GM21723 (cell line): ENCODE measurements at regions not wholly inside any gene's neighbourhood (a gene's known extent, or its start where the extent isn't known, plus 50 kb on each side); places are given as distances from the start of the nearest gene placed in this dataset.

ENCODE experiments used
- ATAC-seq: cut with Tn5 transposase; IDR thresholded peaks from one replicate; pipeline ENCODE4 v1.9.1; 2021; ENCODE audit warnings: mild to moderate bottlenecking, moderate library complexity; ENCODE audit not compliant: unreplicated experiment

DNA sequence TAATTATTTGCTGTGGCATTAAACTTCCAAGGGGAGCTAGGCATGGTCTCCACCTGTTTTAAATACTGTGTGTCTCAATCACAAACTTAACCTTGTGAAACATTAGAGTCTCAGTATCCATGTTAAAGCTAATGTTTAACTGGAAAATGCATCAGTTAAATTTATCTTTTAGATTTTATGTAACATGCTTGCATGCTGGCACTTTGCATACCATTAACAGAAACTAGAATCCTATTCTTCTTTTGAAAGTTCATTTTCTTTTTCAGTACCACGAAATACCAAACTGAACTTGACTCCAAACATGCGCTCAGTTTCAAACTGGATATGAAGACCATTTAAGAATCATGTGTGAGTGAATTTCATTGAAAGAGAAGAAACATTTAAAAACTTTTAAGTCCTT is 328.9 kb upstream of the SLC10A2 start:
- no peak for ATAC-seq

- ATAC-seq: no peak
Measured at GRCh38 chr13:103394618-103395017, 328.4 kb upstream of the SLC10A2 start.

DNA sequence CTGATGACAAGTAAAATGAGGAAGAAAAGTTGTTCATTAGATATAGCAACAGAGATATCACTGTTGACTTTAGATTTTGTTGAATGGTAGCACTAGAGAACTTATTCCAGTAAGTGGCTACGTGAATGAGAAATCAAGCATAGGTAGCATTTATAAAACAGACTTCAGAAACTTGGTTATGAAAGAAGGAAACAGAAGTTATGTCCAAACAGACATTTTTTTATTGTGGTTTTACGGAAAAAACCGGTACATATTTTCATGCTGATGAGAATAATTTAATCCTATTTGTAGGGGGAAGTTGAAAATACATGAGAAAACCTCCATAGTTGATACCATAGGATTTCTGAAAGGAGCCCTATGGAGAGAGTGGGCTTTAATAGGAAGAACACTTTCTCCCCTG is 325.7 kb upstream of the SLC10A2 start:
- ATAC-seq: no peak

GRCh38 chr13:103388839-103389238 is 322.6 kb upstream of the SLC10A2 start:
- ATAC-seq: no peak

DNA sequence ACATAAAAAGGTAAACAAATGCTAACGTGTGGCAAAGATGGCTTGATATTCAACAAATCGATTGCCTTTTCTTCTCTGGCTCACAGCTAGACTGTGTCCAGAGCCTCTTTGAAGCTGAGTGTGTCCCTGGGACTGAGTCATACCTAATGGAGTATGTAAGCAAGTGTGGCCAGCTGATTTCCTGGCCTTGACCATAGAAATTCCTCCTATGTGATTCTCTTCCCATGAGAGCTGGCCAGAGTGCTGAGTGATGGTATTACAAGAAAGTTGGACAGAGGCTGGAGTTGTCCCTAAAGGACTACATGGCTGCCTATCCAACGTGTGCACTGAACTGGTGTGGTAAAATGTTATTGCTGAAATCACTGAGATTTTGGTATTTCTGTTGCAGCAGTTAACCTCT is 320.1 kb upstream of the SLC10A2 start:
- no peak for ATAC-seq

DNA sequence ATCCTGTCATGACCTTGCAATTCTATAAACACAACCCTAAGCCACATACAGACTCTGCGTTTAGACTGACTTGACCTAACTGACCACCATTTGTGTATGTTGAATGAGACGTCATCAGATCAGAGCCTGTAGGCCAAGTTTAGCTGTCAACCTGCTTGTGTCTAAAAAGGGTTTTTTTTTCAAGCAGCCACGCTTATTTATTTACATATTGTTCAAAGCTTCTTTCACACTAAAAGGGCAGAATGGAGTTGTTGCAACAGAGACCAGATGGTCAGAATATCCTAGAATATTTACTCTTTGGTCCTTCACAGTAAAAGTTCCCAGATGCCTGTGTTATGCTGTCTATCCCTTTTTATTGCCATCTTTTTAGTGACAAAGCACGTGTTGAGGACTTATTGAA is 307.7 kb upstream of the SLC10A2 start:
- no peak for ATAC-seq

- no peak for ATAC-seq
Measured at GRCh38 chr13:103371271-103371670, 305.1 kb upstream of the SLC10A2 start.

- ATAC-seq: no peak
Measured at GRCh38 chr13:103370790-103371189, 304.6 kb upstream of the SLC10A2 start.

DNA sequence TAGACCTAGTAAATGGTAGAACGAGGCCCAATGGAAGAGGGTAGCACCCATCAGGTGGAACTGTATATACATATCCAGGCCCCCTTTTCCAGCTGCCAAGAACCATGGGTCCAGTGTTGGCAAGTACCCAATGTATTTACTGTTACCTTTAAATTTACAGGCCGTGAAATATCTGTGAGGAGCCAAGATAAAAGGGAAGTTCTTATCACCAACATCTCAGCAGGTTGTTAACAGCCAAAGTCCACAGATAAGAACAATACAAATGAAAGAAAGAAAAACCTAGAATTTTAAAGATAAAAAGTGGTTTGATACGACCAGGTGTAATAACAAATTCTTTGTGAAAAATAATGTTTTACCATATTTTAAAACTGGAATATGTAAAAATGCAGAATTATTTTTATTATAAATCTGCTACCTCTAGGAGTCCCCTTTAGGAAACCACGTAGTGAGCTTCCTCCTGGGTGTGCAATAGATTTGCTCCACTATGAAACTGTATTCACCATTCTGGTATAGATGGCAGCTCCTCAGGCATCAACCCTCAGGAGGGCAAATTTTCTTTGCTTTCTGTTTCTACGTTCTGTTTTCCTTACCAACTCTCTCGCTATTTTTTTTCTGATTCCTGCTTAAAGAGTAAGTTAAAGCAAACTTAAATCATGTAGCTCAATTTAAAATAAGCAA is 292.2 kb upstream of the SLC10A2 start:
- no peak for ATAC-seq

GRCh38 chr13:103356226-103356864 is 290.1 kb upstream of the SLC10A2 start:
- no peak for ATAC-seq

DNA sequence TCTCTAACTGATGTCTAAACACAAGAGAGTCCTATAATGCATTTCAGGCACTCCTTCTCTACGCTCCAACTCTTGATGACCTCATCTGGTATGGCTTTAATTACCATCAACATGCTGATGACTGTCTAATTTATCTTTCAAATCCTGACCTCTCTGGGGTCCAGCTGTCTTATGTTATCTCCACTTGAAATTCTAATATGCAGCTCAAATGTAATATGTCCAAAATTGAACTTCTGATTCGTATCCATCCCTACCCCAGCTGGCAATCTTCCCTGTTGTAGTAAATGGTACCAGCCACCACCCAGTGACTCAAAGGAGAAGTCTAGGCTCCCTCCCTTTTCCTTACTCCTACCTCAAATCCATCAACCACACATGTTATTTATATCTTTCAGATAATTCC is 288.0 kb upstream of the SLC10A2 start:
- ATAC-seq: no peak

GRCh38 chr13:103351035-103351828 is 285.0 kb upstream of the SLC10A2 start:
- ATAC-seq: no peak

DNA sequence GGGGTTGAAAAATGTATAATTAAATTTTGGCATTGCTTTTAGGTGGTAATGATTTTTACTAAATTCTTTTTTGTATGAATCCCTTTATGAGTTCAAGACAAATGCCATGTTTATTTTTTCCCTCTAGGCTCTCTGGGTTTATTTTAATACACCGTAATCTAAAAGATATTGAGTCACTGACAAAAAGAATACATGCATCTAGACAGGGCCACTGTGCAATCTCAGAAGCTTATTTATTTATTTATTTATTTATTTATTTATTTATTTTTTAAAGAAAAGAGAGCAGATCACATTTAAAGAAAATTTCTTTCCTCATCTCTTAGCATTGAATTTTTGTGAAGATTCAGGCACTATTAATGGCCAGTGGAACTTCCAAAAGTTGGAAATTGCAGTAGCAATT is 283.9 kb upstream of the SLC10A2 start:
- ATAC-seq: no peak

DNA sequence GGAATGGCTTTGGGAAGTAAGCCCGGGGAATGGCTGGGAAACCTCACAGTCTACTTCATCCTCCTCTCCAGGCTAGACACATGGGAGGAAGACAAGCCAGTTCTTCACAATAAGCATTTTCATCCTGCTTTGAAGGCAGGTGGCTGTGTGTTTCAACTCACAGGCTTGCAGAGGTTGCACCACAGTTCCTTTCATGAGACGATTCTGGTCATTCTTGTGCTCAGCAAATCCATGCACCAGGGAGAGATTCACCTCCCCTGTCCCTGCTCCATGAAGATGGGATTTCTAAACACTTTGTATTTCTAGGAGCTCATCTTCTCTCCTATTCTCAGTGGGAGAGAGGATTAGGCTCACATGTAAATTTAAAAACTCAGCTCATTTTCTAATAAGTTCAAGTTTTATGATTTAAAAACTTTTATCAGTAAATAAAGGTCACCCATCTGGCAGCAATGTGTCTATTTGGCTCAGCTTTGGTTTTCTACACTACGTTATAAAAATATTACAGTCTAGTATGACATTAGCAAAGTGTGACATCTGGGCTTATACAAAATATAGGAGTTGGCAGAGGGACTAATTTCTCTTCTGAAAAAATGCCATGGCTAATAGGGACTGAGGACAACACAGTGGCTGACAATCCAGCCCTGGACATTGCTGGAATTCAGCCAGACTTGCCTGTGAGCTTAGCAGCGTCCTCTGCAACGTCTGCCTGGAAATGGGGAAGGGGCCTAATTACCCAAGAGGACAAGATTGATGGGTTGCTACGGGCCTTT is 283.2 kb upstream of the SLC10A2 start:
- no peak for ATAC-seq

GRCh38 chr13:103335241-103335640 is 269.0 kb upstream of the SLC10A2 start:
- no peak for ATAC-seq

DNA sequence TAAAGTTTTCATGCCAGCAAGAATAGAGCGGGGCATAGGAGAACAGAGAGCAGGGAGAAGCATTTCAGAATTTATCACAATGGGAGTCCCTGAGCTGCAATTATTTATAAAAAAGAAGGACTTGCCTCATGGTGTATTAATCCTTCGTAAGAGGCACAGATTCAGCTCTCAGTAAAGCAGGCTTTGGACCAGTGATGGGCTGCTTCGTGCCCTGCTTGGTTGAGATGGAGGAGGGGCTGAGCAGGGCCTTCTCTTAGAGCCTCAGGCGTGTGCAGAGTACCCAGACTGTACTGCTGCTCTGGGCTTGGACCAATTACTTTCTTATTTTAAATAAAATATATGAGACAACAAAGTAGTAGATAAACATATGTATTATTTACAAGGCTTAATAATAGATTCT is 265.7 kb upstream of the SLC10A2 start:
- ATAC-seq: no peak

GRCh38 chr13:103328899-103329298 is 262.7 kb upstream of the SLC10A2 start:
- ATAC-seq: no peak

GRCh38 chr13:103326326-103326725 is 260.1 kb upstream of the SLC10A2 start:
- no peak for ATAC-seq

- no peak for ATAC-seq
Measured at GRCh38 chr13:103325672-103326071, 259.5 kb upstream of the SLC10A2 start.

GRCh38 chr13:103324641-103325040 is 258.4 kb upstream of the SLC10A2 start:
- ATAC-seq: no peak

DNA sequence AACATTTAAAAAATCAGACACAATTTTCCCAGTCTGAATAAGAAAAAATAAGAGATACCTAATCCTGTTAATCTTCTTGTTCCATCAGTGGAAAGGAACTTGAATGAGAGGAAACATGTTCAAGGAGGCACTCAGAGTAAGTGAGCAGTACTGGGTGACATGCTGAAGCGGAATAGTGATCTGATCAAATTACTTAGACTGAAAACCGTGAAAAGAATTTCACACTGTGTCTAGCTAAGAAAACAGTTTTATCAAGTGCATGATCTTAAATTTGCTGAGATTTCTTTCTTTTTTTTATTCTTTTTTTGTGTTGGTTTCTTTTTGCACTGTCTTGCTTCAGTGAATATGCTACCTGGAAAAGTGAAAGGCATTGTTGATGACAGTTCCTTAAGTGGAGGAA is 249.5 kb upstream of the SLC10A2 start:
- ATAC-seq: no peak
